Neural cell (in vitro differentiated cells): ENCODE measurements at regions not wholly inside any gene's neighbourhood (a gene's known extent, or its start where the extent isn't known, plus 50 kb on each side); places are given as distances from the start of the nearest gene placed in this dataset.
A peak's percentile ranks its signal among the peaks of the same experiment; 100 is the strongest.

ENCODE experiments used
- H2AFZ ChIP-seq: fragments of 200-600, 300-800 bp; sonication (generic), shearing (Covaris generic); 2 replicates; pipeline ENCODE4 v1.6.0; 2014; ENCODE audit warnings: low read depth, mild to moderate bottlenecking, antibody characterized with exemption, low read length, moderate library complexity
- H3F3A ChIP-seq: fragments of 200-600 bp; shearing (Covaris generic); 2 replicates; pipeline ENCODE4 v1.6.1; 2016; ENCODE audit warnings: mild to moderate bottlenecking, moderate library complexity, mixed read lengths, antibody characterized with exemption, low read length; ENCODE audit not compliant: insufficient read depth, poor library complexity, severe bottlenecking
- H3K27ac ChIP-seq: fragments of 200-600, 300-800 bp; sonication (generic), shearing (Covaris generic); 2 replicates; pipeline ENCODE4 v1.5.1; 2014; ENCODE audit warnings: mild to moderate bottlenecking, low read length, moderate library complexity
- H3K27me3 ChIP-seq: fragments of 300-800, 200-600 bp; sonication (generic), shearing (Covaris generic); 2 replicates; pipeline ENCODE4 v1.6.0; 2014; ENCODE audit warnings: mild to moderate bottlenecking, low read depth, low read length, moderate library complexity; ENCODE audit not compliant: insufficient read depth
- H3K36me3 ChIP-seq: fragments of 300-800, 200-600 bp; sonication (generic), shearing (Covaris generic); 2 replicates; pipeline ENCODE4 v1.5.1; 2014; ENCODE audit warnings: mild to moderate bottlenecking, antibody characterized with exemption, low read length, moderate library complexity; ENCODE audit not compliant: insufficient read depth
- H3K4me2 ChIP-seq: fragments of 300-800, 200-600 bp; sonication (generic), shearing (Covaris generic); 2 replicates; pipeline ENCODE4 v1.6.0; 2014; ENCODE audit warnings: mild to moderate bottlenecking, low read length
- H3K4me3 ChIP-seq: fragments of 300-800, 200-600 bp; sonication (generic), shearing (Covaris generic); 2 replicates; pipeline ENCODE4 v1.5.1; 2014; ENCODE audit warnings: mild to moderate bottlenecking, low read length, moderate library complexity
- H3K79me2 ChIP-seq: fragments of 200-600 bp; shearing (Covaris generic); replicated peaks from 2 replicates; pipeline ENCODE4 v1.6.0; 2014; ENCODE audit warnings: mild to moderate bottlenecking, low read length, moderate library complexity; ENCODE audit not compliant: insufficient read depth
- H3K9ac ChIP-seq: fragments of 300-800, 200-600 bp; sonication (generic), shearing (Covaris generic); 2 replicates; pipeline ENCODE4 v1.6.1; 2016; ENCODE audit warnings: mild to moderate bottlenecking, low read length, mixed read lengths
- H3K9me2 ChIP-seq: fragments of 200-600 bp; shearing (Covaris generic); 2 replicates; pipeline ENCODE4 v1.6.1; 2016; ENCODE audit warnings: mild to moderate bottlenecking, low read length, mixed read lengths; ENCODE audit not compliant: insufficient read depth
- H3K9me3 ChIP-seq: fragments of 200-600, 300-800 bp; sonication (generic), shearing (Covaris generic); 2 replicates; pipeline ENCODE4 v1.6.1; 2016; ENCODE audit warnings: mild to moderate bottlenecking, mixed run types, low read length, moderate library complexity, mixed read lengths
- H4K20me1 ChIP-seq: fragments of 200-600 bp; shearing (Covaris generic); 2 replicates; pipeline ENCODE4 v1.6.1; 2016; ENCODE audit warnings: mild to moderate bottlenecking, mixed run types; ENCODE audit not compliant: insufficient read depth
- EP300 ChIP-seq: fragments of 450-650 bp; conservative IDR thresholded peaks from 2 replicates; pipeline ENCODE4 v1.6.1; 2014; ENCODE audit warnings: antibody characterized with exemption, mild to moderate bottlenecking, moderate library complexity; ENCODE audit not compliant: poor library complexity, severe bottlenecking
- EZH2 ChIP-seq: fragments of 200-600, 300-800 bp; shearing (Covaris generic), sonication (generic); IDR thresholded peaks from 2 replicates; pipeline ENCODE4 v1.6.1; 2014; ENCODE audit warnings: antibody characterized with exemption, low read length, borderline replicate concordance, mild to moderate bottlenecking; ENCODE audit not compliant: insufficient read depth, poor library complexity, severe bottlenecking
- MXI1 ChIP-seq: fragments of 450-650 bp; conservative IDR thresholded peaks from 2 replicates; pipeline ENCODE4 v1.6.1; 2014; ENCODE audit warnings: antibody characterized with exemption, mild to moderate bottlenecking; ENCODE audit not compliant: poor library complexity, severe bottlenecking
- POLR2AphosphoS5 ChIP-seq: IDR thresholded peaks from 2 replicates; pipeline ENCODE4 v1.6.1; 2012
- RAD21 ChIP-seq: fragments of 450-650 bp; conservative IDR thresholded peaks from 2 replicates; pipeline ENCODE4 v1.6.1; 2014; ENCODE audit warnings: antibody characterized with exemption, mild to moderate bottlenecking, moderate library complexity
- SMC3 ChIP-seq: fragments of 450-650 bp; conservative IDR thresholded peaks from 2 replicates; pipeline ENCODE4 v1.6.1; 2014; ENCODE audit warnings: antibody characterized with exemption, mild to moderate bottlenecking, moderate library complexity; ENCODE audit not compliant: poor library complexity
- TAF1 ChIP-seq: IDR thresholded peaks from 2 replicates; pipeline ENCODE4 v1.6.1; 2012; ENCODE audit warnings: low read depth
- TF ChIP-seq, protein P1 (sequence below): IDR thresholded peaks from 2 replicates; pipeline ENCODE4 v1.6.1; 2012; ENCODE audit warnings: borderline replicate concordance
- TF ChIP-seq, protein P2 (sequence below): fragments of 450-650 bp; IDR thresholded peaks from 2 replicates; pipeline ENCODE4 v1.5.1; 2014; ENCODE audit warnings: antibody characterized with exemption, mild to moderate bottlenecking, moderate library complexity; ENCODE audit not compliant: poor library complexity, severe bottlenecking

DNA sequence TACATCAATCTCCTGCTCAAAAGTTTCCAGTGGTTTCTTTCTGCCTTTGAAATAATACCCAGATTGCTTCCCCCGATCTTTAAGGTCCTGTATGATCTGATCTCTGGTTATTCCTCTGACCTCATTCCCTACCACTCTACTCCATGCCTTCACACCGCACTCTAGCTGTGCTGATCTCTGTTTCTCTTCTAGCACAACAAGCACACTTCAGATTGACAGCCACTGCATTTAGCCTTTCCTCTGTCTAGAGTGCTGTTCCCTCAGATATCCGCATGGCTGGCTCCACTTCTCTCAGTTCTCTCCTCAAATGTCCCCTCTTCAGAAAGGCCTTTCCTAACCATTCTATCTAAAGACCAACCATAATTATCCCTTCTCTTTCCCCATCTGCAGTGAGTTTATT lies 370.4 kb upstream of the FGF13 start:
- Histone ChIP-seq H3K36me3 (no peaks in the 10 kb centered on the region), H4K20me1 (no peaks in the 10 kb centered on the region), H3K27ac (no peak overlapping the region), H2AFZ (no peak overlapping the region), H3K27me3 (no peaks in the 10 kb centered on the region), H3K9me2 (no peaks in the 10 kb centered on the region), H3K9ac (no peak overlapping the region), H3K79me2 (no peaks in the 10 kb centered on the region), H3F3A (no peaks in the 10 kb centered on the region), H3K4me2 (no peak overlapping the region), H3K4me3 (no peak overlapping the region), H3K9me3 (no peaks in the 10 kb centered on the region)
- no peak for TF ChIP-seq EZH2
- no peak for TF ChIP-seq RAD21

DNA sequence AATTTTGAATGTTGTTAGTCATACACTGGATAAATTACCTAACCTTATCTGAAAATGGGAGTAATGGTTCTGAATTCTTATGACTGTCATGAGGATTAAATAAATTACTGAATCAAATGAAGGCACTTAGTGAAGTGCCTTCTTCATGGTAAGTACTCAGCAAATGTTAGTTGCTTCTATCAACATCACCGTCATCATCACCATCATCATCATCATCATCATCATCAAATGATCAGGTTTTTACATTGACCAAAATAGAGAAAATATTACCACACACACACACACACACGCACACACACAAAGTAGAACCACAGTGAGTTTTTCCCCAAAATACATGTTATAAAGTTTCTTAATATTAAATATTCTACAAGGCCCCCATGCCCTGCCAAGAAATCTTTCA lies 368.3 kb upstream of the FGF13 start:
- H3K4me3 ChIP-seq, result no peak overlapping the region
- no peak overlapping the region for H3K9ac ChIP-seq
- H3K27ac ChIP-seq, result no peak overlapping the region
- no peaks in the 10 kb centered on the region for H3K27me3 ChIP-seq
- TF ChIP-seq EP300 (no peak), EZH2 (no peak)
- no peak overlapping the region for H3K4me2 ChIP-seq
- no peaks in the 10 kb centered on the region for H3K9me3 ChIP-seq
- no peaks in the 10 kb centered on the region for H4K20me1 ChIP-seq
- no peaks in the 10 kb centered on the region for H3K36me3 ChIP-seq
- no peaks in the 10 kb centered on the region for H3K9me2 ChIP-seq
- no peak overlapping the region for H2AFZ ChIP-seq
- H3K79me2 ChIP-seq, result no peaks in the 10 kb centered on the region
- H3F3A ChIP-seq, result no peaks in the 10 kb centered on the region

DNA sequence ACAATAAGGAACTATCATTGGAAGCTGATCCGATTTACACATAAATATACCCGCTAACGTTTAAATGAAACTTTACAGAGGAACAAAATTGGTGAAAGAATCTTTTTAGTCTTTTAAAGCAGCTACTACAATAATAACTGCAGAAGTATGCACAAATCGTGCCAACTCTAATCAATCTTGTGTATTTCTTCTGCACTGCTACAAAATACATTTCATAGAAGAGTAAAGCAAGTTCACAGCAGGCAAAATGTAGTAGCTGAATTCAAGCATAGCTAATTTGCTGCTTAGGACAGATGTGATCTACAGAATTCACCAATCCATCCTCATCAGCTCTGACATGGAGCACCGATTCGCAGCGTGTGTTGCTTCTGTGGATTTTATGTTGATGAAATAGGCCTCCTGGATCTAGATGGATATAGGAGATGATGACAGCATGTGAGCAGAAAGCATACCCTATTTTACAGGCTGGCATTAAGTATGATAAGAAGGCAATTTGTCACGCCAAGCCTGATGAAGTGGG lies 367.3 kb upstream of the FGF13 start:
- Histone ChIP-seq H3K27me3 (no peaks in the 10 kb centered on the region), H3F3A (no peaks in the 10 kb centered on the region), H3K4me2 (no peak overlapping the region), H4K20me1 (no peaks in the 10 kb centered on the region), H3K9ac (no peak overlapping the region), H2AFZ (no peak overlapping the region), H3K4me3 (no peak overlapping the region), H3K36me3 (no peaks in the 10 kb centered on the region), H3K27ac (peak overlapping the region; percentile 24), H3K9me3 (no peaks in the 10 kb centered on the region), H3K9me2 (no peaks in the 10 kb centered on the region), H3K79me2 (no peaks in the 10 kb centered on the region)
- TF ChIP-seq, protein P1, sequence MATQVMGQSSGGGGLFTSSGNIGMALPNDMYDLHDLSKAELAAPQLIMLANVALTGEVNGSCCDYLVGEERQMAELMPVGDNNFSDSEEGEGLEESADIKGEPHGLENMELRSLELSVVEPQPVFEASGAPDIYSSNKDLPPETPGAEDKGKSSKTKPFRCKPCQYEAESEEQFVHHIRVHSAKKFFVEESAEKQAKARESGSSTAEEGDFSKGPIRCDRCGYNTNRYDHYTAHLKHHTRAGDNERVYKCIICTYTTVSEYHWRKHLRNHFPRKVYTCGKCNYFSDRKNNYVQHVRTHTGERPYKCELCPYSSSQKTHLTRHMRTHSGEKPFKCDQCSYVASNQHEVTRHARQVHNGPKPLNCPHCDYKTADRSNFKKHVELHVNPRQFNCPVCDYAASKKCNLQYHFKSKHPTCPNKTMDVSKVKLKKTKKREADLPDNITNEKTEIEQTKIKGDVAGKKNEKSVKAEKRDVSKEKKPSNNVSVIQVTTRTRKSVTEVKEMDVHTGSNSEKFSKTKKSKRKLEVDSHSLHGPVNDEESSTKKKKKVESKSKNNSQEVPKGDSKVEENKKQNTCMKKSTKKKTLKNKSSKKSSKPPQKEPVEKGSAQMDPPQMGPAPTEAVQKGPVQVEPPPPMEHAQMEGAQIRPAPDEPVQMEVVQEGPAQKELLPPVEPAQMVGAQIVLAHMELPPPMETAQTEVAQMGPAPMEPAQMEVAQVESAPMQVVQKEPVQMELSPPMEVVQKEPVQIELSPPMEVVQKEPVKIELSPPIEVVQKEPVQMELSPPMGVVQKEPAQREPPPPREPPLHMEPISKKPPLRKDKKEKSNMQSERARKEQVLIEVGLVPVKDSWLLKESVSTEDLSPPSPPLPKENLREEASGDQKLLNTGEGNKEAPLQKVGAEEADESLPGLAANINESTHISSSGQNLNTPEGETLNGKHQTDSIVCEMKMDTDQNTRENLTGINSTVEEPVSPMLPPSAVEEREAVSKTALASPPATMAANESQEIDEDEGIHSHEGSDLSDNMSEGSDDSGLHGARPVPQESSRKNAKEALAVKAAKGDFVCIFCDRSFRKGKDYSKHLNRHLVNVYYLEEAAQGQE, result no peak
- peak; percentile 32 for TF ChIP-seq EP300

DNA sequence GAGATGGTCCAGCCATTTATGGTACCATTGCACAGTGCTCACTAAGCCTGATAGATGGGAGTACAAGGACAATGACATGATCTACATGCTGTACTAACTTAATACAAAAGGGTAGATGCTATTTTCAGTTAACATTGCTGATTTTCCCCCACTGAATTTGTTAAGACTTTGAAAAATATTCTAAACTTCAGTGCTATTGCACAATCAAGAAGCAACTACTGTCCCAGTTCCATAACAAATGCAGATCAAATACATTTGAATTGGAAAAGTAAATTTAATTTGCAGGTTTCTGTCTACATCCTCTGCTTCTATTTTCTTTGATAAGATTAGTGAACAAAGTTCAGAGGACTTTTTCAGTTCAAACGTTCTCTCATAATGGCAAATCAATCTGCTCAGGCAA lies 366.8 kb upstream of the FGF13 start:
- no peaks in the 10 kb centered on the region for H3K27me3 ChIP-seq
- no peak overlapping the region for H3K4me3 ChIP-seq
- TF ChIP-seq SMC3, result no peak
- TF ChIP-seq, protein P2, sequence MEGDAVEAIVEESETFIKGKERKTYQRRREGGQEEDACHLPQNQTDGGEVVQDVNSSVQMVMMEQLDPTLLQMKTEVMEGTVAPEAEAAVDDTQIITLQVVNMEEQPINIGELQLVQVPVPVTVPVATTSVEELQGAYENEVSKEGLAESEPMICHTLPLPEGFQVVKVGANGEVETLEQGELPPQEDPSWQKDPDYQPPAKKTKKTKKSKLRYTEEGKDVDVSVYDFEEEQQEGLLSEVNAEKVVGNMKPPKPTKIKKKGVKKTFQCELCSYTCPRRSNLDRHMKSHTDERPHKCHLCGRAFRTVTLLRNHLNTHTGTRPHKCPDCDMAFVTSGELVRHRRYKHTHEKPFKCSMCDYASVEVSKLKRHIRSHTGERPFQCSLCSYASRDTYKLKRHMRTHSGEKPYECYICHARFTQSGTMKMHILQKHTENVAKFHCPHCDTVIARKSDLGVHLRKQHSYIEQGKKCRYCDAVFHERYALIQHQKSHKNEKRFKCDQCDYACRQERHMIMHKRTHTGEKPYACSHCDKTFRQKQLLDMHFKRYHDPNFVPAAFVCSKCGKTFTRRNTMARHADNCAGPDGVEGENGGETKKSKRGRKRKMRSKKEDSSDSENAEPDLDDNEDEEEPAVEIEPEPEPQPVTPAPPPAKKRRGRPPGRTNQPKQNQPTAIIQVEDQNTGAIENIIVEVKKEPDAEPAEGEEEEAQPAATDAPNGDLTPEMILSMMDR, result no peak
- TF ChIP-seq, protein P1, result no peak
- no peak for TF ChIP-seq RAD21
- TF ChIP-seq EZH2, result no peak
- TF ChIP-seq EP300, result no peak
- no peak for TF ChIP-seq TAF1
- no peak for TF ChIP-seq POLR2AphosphoS5
- no peak for TF ChIP-seq MXI1
- H3K9me2 ChIP-seq, result no peaks in the 10 kb centered on the region
- H3K79me2 ChIP-seq, result no peaks in the 10 kb centered on the region
- H4K20me1 ChIP-seq, result no peaks in the 10 kb centered on the region
- H2AFZ ChIP-seq, result no peak overlapping the region
- H3F3A ChIP-seq, result no peaks in the 10 kb centered on the region
- no peak overlapping the region for H3K27ac ChIP-seq
- no peak overlapping the region for H3K9ac ChIP-seq
- H3K9me3 ChIP-seq, result no peaks in the 10 kb centered on the region
- H3K4me2 ChIP-seq, result no peak overlapping the region
- H3K36me3 ChIP-seq, result no peaks in the 10 kb centered on the region
